Testis (tissue), 2 donors: ENCODE measurements at regions not wholly inside any gene's neighbourhood (a gene's known extent, or its start where the extent isn't known, plus 50 kb on each side); places are given as distances from the start of the nearest gene placed in this dataset.

Source experiments
- DNase-seq: peaks from one replicate; pipeline ENCODE4 v3.0.0-alpha.2; 2019
- H3K27ac ChIP-seq, 2 donors: fragments of 200-600 bp; sonication (generic); one replicate each; pipeline ENCODE4 v1.5.1; 2019
- H3K27me3 ChIP-seq: fragments of 200-600 bp; sonication (generic); one replicate; pipeline ENCODE4 v1.5.1; 2019
- H3K36me3 ChIP-seq: fragments of 200-600 bp; sonication (generic); one replicate; pipeline ENCODE4 v1.5.1; 2017; ENCODE audit warnings: low read depth; ENCODE audit errors: missing control alignments
- H3K4me1 ChIP-seq: fragments of 200-600 bp; sonication (generic); one replicate; pipeline ENCODE4 v1.5.1; 2019
- H3K4me3 ChIP-seq, 2 donors: fragments of 200-600 bp; sonication (generic); one replicate each; pipeline ENCODE4 v1.5.1; 2017 to 2019
- H3K9me3 ChIP-seq: fragments of 200-600 bp; sonication (generic); one replicate; pipeline ENCODE4 v1.5.1; 2017
- POLR2A ChIP-seq: fragments of 450-650 bp; IDR thresholded peaks from one replicate; pipeline ENCODE4 v1.6.1; 2017; ENCODE audit warnings: antibody characterized with exemption, mild to moderate bottlenecking, moderate library complexity
- WGBS, 2 donors: methylation state at CpG; one replicate each; pipeline ENCODE4 v1.1.5; 2018; 5-methylcytosine and 5-hydroxymethylcytosine counted together
- intact Hi-C: fragments of 100-400 bp; cut with DNase I; formaldehyde crosslinking; loops from one replicate; pipeline ENCODE4 v1.15.1; 2023; ENCODE audit warnings: low total_unique reads
- TF ChIP-seq, protein P1 (sequence below), 3 experiments: fragments of 450-650 bp in 2 of 3; fragments of 200-600 bp in 1 of 3; sonication (generic) in 1 of 3; IDR thresholded peaks; one replicate each; pipeline ENCODE4 v1.5.1; 2016 to 2019; ENCODE audit warnings: antibody characterized with exemption in 3 of 3, mild to moderate bottlenecking in 2 of 3, moderate library complexity in 1 of 3

DNA sequence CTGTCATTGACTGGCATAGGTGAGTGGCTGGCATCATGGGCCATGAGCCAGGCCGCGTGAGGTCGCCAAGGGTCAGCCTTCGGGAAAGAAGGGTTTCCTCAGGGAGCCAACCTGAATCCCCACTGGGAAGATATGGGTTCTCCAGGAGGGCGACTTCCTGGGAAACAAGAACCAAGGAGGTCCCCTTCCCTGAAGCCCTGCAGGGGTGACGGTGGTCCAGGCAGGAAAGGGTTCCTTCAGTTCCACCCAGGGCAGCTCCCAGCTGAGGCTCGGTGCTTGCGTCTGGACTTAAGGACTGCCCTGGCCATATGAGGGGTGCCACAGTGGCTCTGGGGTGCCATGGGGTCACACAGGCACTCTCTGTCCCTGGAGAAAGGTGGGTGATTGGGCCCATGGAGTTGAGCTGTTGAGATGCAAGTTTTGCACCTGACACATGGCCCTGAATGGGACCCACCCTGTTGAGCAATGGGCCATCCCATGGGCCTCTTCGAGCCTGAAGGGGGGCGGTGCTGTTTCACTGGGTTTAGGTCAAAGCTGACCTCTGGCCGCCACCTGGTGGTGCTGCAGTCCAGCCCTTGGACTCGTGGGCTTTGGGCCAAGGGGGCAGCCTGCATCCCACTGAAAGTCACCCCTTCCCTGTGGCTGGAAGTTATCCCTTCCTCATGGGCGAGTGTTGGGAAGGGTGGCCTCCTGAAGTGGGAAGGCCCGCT lies 228.1 kb downstream of the SNRPN start:
- DNase-seq = no peak
- WGBS, 2 donors = 72 to 85% methylated on average over 5 to 14 of the region's 14 CpGs
- Histone ChIP-seq H3K27ac (no peak overlapping the region), H3K36me3 (no peaks in the 10 kb centered on the region), H3K27me3 (no peaks in the 10 kb centered on the region), H3K4me1 (no peaks in the 10 kb centered on the region), H3K9me3 (no peaks in the 10 kb centered on the region), H3K4me3 (no peak overlapping the region)
- TF ChIP-seq, protein P1, sequence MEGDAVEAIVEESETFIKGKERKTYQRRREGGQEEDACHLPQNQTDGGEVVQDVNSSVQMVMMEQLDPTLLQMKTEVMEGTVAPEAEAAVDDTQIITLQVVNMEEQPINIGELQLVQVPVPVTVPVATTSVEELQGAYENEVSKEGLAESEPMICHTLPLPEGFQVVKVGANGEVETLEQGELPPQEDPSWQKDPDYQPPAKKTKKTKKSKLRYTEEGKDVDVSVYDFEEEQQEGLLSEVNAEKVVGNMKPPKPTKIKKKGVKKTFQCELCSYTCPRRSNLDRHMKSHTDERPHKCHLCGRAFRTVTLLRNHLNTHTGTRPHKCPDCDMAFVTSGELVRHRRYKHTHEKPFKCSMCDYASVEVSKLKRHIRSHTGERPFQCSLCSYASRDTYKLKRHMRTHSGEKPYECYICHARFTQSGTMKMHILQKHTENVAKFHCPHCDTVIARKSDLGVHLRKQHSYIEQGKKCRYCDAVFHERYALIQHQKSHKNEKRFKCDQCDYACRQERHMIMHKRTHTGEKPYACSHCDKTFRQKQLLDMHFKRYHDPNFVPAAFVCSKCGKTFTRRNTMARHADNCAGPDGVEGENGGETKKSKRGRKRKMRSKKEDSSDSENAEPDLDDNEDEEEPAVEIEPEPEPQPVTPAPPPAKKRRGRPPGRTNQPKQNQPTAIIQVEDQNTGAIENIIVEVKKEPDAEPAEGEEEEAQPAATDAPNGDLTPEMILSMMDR (IDR thresholded peaks at IDR 0.05) = no peak
- TF ChIP-seq POLR2A = no peak
- intact Hi-C loops = no loop called here

GRCh38 chr15:25183581-25184251 lies 228.9 kb downstream of the SNRPN start:
- Histone ChIP-seq H3K36me3 (no peaks in the 10 kb centered on the region), H3K27ac (no peak overlapping the region), H3K4me1 (no peaks in the 10 kb centered on the region), H3K4me3 (no peak overlapping the region), H3K9me3 (no peaks in the 10 kb centered on the region), H3K27me3 (no peaks in the 10 kb centered on the region)
- intact Hi-C loops = no loop called here
- DNase-seq = no peak
- TF ChIP-seq, protein P1 (IDR thresholded peaks at IDR 0.05) = no peak
- no peak for TF ChIP-seq POLR2A
- WGBS, 2 donors = 76% methylated on average over 9 of the region's 9 CpGs; no CpG with 5 or more reads in 1 of the 2 donors

- Histone ChIP-seq H3K36me3 (no peaks in the 10 kb centered on the region), H3K4me1 (no peaks in the 10 kb centered on the region), H3K27ac (no peak overlapping the region), H3K9me3 (no peaks in the 10 kb centered on the region), H3K27me3 (no peaks in the 10 kb centered on the region), H3K4me3 (no peak overlapping the region)
- intact Hi-C loops = no loop called here
- no peak for TF ChIP-seq POLR2A
- TF ChIP-seq, protein P1 (IDR thresholded peaks at IDR 0.05) = no peak
- DNase-seq = no peak
- WGBS, 2 donors = 82% methylated on average over 12 of the region's 12 CpGs; no CpG with 5 or more reads in 1 of the 2 donors
These were observed 229.8 kb downstream of the SNRPN start for GRCh38 chr15:25184356-25185155.

DNA sequence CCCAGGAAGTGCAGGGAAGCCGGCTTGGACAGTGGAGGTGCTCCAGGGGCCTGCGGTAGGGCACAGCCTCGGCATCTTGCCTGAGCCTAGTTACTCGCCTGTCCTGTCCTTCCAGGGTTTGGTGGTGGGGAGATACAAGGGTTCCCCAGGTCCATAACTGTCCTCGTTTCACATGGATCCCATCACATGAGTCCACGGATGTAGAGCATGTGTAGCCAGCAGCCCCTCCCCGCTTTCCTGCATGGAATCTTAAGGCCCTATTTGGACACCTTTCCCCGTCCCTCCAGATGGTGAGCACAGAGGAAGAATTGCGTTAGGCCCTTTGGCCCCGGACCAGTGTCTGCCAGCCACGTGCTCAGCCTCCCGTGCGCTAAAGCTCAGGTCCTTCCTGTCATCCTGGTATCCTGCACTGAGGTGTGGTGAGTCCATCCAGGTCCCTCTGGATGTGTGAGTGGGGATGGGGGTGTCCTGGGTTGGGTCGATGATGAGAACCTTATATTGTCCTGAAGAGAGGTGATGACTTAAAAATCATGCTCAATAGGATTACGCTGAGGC lies 230.4 kb downstream of the SNRPN start:
- no peaks in the 10 kb centered on the region for H3K4me1 ChIP-seq
- intact Hi-C loops = no loop called here
- no peak overlapping the region for H3K27ac ChIP-seq
- H3K9me3 ChIP-seq = no peaks in the 10 kb centered on the region
- H3K27me3 ChIP-seq = no peaks in the 10 kb centered on the region
- H3K4me3 ChIP-seq = no peak overlapping the region
- TF ChIP-seq, protein P1 (IDR thresholded peaks at IDR 0.05) = no peak
- no peak for TF ChIP-seq POLR2A
- no peak for DNase-seq
- WGBS, 2 donors = 77 to 83% methylated on average over 6 to 15 of the region's 15 CpGs
- H3K36me3 ChIP-seq = no peaks in the 10 kb centered on the region
